K562 (cell line): ENCODE measurements at regions not wholly inside any gene's neighbourhood (a gene's known extent, or its start where the extent isn't known, plus 50 kb on each side); places are given as distances from the start of the nearest gene placed in this dataset.
A peak's percentile ranks its signal among the peaks of the same experiment; 100 is the strongest.

Experiments
- ATAC-seq: fragments of 200-7000 bp; cut with Tn5 transposase; 3 replicates; pipeline ENCODE4 v1.9.1; 2020; ENCODE audit warnings: moderate library complexity
- BruUV-seq: library from RNA; stranded (reverse); fragments of 400-500 nt; replicated peaks from 2 replicates; lab custom pipeline; 2021; lab: Mats Ljungman, UMichigan
- CTCF ChIA-PET: fragments of 300-600 bp; formaldehyde crosslinking; extraction: SDS; loops from one replicate; lab custom pipeline; 2021; ENCODE audit warnings: low intra/inter-chr PET ratio; lab: Yijun Ruan, JAX
- POLR2A ChIA-PET: fragments of 300-600, 350-650 bp; sonication (Branson Sonifier 250); formaldehyde crosslinking; extraction: SDS; loops from one replicate; lab custom pipeline; 2021; ENCODE audit warnings: antibody characterized with exemption, inconsistent platforms; lab: Yijun Ruan, JAX
- DNase-seq, 4 experiments: peaks; one replicate each; pipeline versions ENCODE4 v3.0.0 to v3.0.0-alpha.2; 2011 to 2018; ENCODE audit warnings: low spot score in 3 of 4, mixed read lengths in 3 of 4; ENCODE audit errors: extremely low read depth in 1 of 4
- FAIRE-seq: peaks from 2 replicates; lab custom pipeline; 2011; peaks lifted over from hg19 to GRCh38; lab: Jason Lieb, UNC
- H2AFZ ChIP-seq: 2 replicates; pipeline ENCODE4 v1.6.0; 2011; ENCODE audit warnings: low read depth, low read length, control low read depth, inconsistent platforms
- H3K27ac ChIP-seq: fragments of 200-600 bp; 3 replicates; pipeline ENCODE4 v1.8.0; 2011; ENCODE audit warnings: low read depth, mild to moderate bottlenecking, control low read depth, inconsistent platforms, low read length, moderate library complexity, mixed read lengths; ENCODE audit errors: extremely low read depth
- H3K27me3 ChIP-seq, 2 experiments: fragments of 300-600 bp in 1 of 2; 2 replicates in 1 of 2; 3 replicates in 1 of 2; pipeline versions ENCODE4 v1.6.0 to v1.8.0; 2011; ENCODE audit warnings: inconsistent platforms in 2 of 2, low read length in 2 of 2, mild to moderate bottlenecking in 1 of 2, mixed read lengths in 1 of 2, moderate library complexity in 1 of 2; ENCODE audit not compliant: control insufficient read depth in 2 of 2, insufficient read depth in 2 of 2
- H3K36me3 ChIP-seq: fragments of 300-600 bp; 3 replicates; pipeline ENCODE4 v1.8.0; 2011; ENCODE audit warnings: mild to moderate bottlenecking, low read length, inconsistent platforms; ENCODE audit not compliant: control insufficient read depth, insufficient read depth
- H3K4me1 ChIP-seq, 2 experiments: fragments of 200-600 bp in 1 of 2; replicated peaks in 1 of 2; 2 replicates in 1 of 2; 3 replicates in 1 of 2; pipeline versions ENCODE4 v1.5.1 to v1.8.0; 2011; ENCODE audit warnings: inconsistent platforms in 2 of 2, low read length in 2 of 2, mild to moderate bottlenecking in 1 of 2, mixed read lengths in 1 of 2, moderate library complexity in 1 of 2; ENCODE audit not compliant: control insufficient read depth in 2 of 2, insufficient read depth in 2 of 2
- H3K4me2 ChIP-seq: 2 replicates; pipeline ENCODE4 v1.6.1; 2011; ENCODE audit warnings: low read length, control low read depth, inconsistent platforms, mixed read lengths; ENCODE audit not compliant: insufficient read depth
- H3K4me3 ChIP-seq: fragments of 200-600 bp; sonication (generic), shearing (Covaris generic); 2 replicates; pipeline ENCODE4 v1.5.1; 2016; ENCODE audit warnings: control low read depth, inconsistent platforms
- H3K79me2 ChIP-seq: fragments of 200-600 bp; 3 replicates; pipeline ENCODE4 v1.8.0; 2011; ENCODE audit warnings: low read length, inconsistent platforms; ENCODE audit not compliant: control insufficient read depth, insufficient read depth
- H3K9ac ChIP-seq, 2 experiments: 2 replicates each; pipeline versions ENCODE4 v1.6.0 to v1.6.1; 2011; ENCODE audit warnings: low read depth in 2 of 2, low read length in 2 of 2, control low read depth in 1 of 2, inconsistent platforms in 1 of 2, mild to moderate bottlenecking in 1 of 2, mixed read lengths in 1 of 2; ENCODE audit not compliant: insufficient read depth in 1 of 2
- H3K9me1 ChIP-seq: one replicate; pipeline ENCODE4 v1.6.0; 2011; ENCODE audit warnings: inconsistent platforms, mild to moderate bottlenecking, low read length, moderate library complexity; ENCODE audit not compliant: control insufficient read depth, insufficient read depth
- H3K9me3 ChIP-seq: replicated peaks from 2 replicates; pipeline ENCODE4 v1.5.1; 2011; ENCODE audit warnings: low read depth, low read length, inconsistent platforms; ENCODE audit not compliant: control insufficient read depth, insufficient read depth
- H4K20me1 ChIP-seq: replicated peaks from 2 replicates; pipeline ENCODE4 v1.6.1; 2011; ENCODE audit warnings: low read length, inconsistent platforms, mixed read lengths; ENCODE audit not compliant: control insufficient read depth, insufficient read depth
- CREB1 ChIP-seq, 2 experiments: sonication (generic) in 1 of 2; formaldehyde crosslinking in 1 of 2; IDR thresholded peaks; 2 replicates each; pipeline versions ENCODE4 v1.6.1 to v1.8.0; 2012 to 2022; ENCODE audit warnings: inconsistent platforms in 1 of 2, mild to moderate bottlenecking in 1 of 2, missing genetic modification reagents in 1 of 2, moderate library complexity in 1 of 2
- CTCF ChIP-seq, 3 experiments: IDR thresholded peaks in 2 of 3; conservative IDR thresholded peaks in 1 of 3; 2 replicates each; pipeline ENCODE4 v1.5.1; 2011 to 2012; ENCODE audit warnings: low read length in 3 of 3, mild to moderate bottlenecking in 3 of 3, control low read depth in 2 of 3, improper control_type of control experiment in 1 of 3, inconsistent platforms in 1 of 3, low read depth in 1 of 3, mixed read lengths in 1 of 3, moderate library complexity in 1 of 3; ENCODE audit not compliant: insufficient read depth in 2 of 3
- KDM5B ChIP-seq: fragments of 200-600 bp; sonication (generic); IDR thresholded peaks from 2 replicates; pipeline ENCODE4 v1.6.1; 2012; ENCODE audit warnings: low read depth, mild to moderate bottlenecking, moderate library complexity, low read length, control low read depth, inconsistent platforms; ENCODE audit not compliant: insufficient replicate concordance
- NONO ChIP-seq, 2 experiments: fragments of 200-400 bp in 1 of 2; fragments of 450-650 bp in 1 of 2; formaldehyde crosslinking in 1 of 2; IDR thresholded peaks; 2 replicates each; pipeline ENCODE4 v1.6.1; 2017; ENCODE audit warnings: low read depth in 2 of 2, mild to moderate bottlenecking in 2 of 2, moderate library complexity in 2 of 2, low read length in 1 of 2
- PATZ1 ChIP-seq: fragments of 250-450 bp; sonication (Bioruptor Pico); IDR thresholded peaks from 2 replicates; pipeline ENCODE4 v1.5.0; 2020; ENCODE audit warnings: mild to moderate bottlenecking, borderline replicate concordance
- RAD21 ChIP-seq, 2 experiments: fragments of 250-450 bp in 1 of 2; fragments of 450-650 bp in 1 of 2; sonication (Bioruptor Pico) in 1 of 2; formaldehyde crosslinking in 1 of 2; IDR thresholded peaks in 1 of 2; conservative IDR thresholded peaks in 1 of 2; 2 replicates each; pipeline versions ENCODE4 v1.4.0 to v1.8.0; 2020 to 2022; ENCODE audit warnings: mild to moderate bottlenecking in 2 of 2, moderate library complexity in 1 of 2
- ZNF785 ChIP-seq: fragments of 250-450 bp; sonication (Bioruptor Pico); IDR thresholded peaks from 2 replicates; pipeline ENCODE4 v1.4.0; 2020; ENCODE audit warnings: mild to moderate bottlenecking
- WGBS: fragments of 100-300 bp; shearing (Covaris generic); methylation state at CpG from one replicate; pipeline ENCODE4 v1.1.6; 2016; ENCODE audit warnings: low coverage, mixed read lengths; ENCODE audit not compliant: insufficient coverage; ENCODE audit errors: missing lambda C conversion rate; 5-methylcytosine and 5-hydroxymethylcytosine counted together
- in situ Hi-C: fragments of 300-500 bp; cut with MboI; formaldehyde crosslinking; loops from 4 replicates; pipeline ENCODE4 v1.15.0; 2018; ENCODE audit warnings: inconsistent platforms, mixed read lengths
- intact Hi-C: fragments of 100-400 bp; cut with micrococcal nuclease; formaldehyde crosslinking; loops from 2 replicates; pipeline ENCODE4 v1.14.2; 2022

- TF ChIP-seq NONO (IDR thresholded peaks at IDR 0.05; ENCODE audit: low read depth in 2 of 2, low read length in 1 of 2) = no peak
Measured at GRCh38 chr2:177101930-177102329, 110.7 kb upstream of the HNRNPA3 start (continued).

GRCh38 chr2:177106212-177106611 is 106.4 kb upstream of the HNRNPA3 start:
- Histone ChIP-seq H3K9me3 (no peaks in the 10 kb centered on the region), H2AFZ (no peak overlapping the region), H3K27me3 (peaks cover 2 to 4% of the 10 kb centered on the region in 2 experiments; a peak in 3 of 5 replicates), H3K79me2 (no peaks in the 10 kb centered on the region), H3K36me3 (no peaks in the 10 kb centered on the region), H3K4me1 (no peaks in the 10 kb centered on the region), H3K9me1 (no peaks in the 10 kb centered on the region), H3K27ac (no peak overlapping the region), H4K20me1 (0 out of 2 replicates have a peak, but pooled peaks cover 3% of the 10 kb centered on the region), H3K9ac (no peak overlapping the region), H3K4me2 (no peak overlapping the region), H3K4me3 (no peak overlapping the region)
- no TSS peak for BruUV-seq
- peak; percentile 75 for FAIRE-seq
- peak; percentile 93 for ATAC-seq
- CTCF ChIA-PET = no interaction called here
- TF ChIP-seq RAD21 (CRISPR knock-in tag; conservative IDR thresholded peaks at IDR 0.05 in 1 of 2, IDR thresholded peaks at IDR 0.05 in 1 of 2) = peak in 1 of 2 experiments; percentile 26; a peak in 1 of 4 replicates
- TF ChIP-seq CREB1 (IDR thresholded peaks at IDR 0.05) = no peak
- TF ChIP-seq CREB1 (CRISPR knock-in tag; IDR thresholded peaks at IDR 0.05) = no peak
- no peak for TF ChIP-seq KDM5B
- TF ChIP-seq CTCF (IDR thresholded peaks at IDR 0.05 in 2 of 3, conservative IDR thresholded peaks at IDR 0.05 in 1 of 3; ENCODE audit: insufficient read depth in 2 of 3, low read depth in 1 of 3, low read length in 3 of 3) = peak; percentile 37 to 57 (median 50)
- TF ChIP-seq PATZ1 (CRISPR knock-in tag) = no peak
- TF ChIP-seq ZNF785 = no peak
- in situ Hi-C loops = no loop called here
- 0% methylated on average over 2 of the region's 2 CpGs for WGBS
- intact Hi-C loops = no loop called here
- peak in 2 of 4 experiments; percentile 12 to 15 for DNase-seq
- POLR2A ChIA-PET = no interaction called here
